HepG2 (cell line): ENCODE measurements at regions not wholly inside any gene's neighbourhood (a gene's known extent, or its start where the extent isn't known, plus 50 kb on each side); places are given as distances from the start of the nearest gene placed in this dataset.

ENCODE experiments used
- IRF2 ChIP-seq: IDR thresholded peaks from 2 replicates; pipeline ENCODE4 v1.6.1; 2018; ENCODE audit warnings: missing genetic modification reagents, missing compliant biosample characterization
- JUND ChIP-seq: sonication (generic); formaldehyde crosslinking; IDR thresholded peaks from 2 replicates; pipeline ENCODE4 v1.8.0; 2022; ENCODE audit warnings: mild to moderate bottlenecking, missing genetic modification reagents
- KAT7 ChIP-seq: IDR thresholded peaks from 2 replicates; pipeline ENCODE4 v1.6.1; 2018; ENCODE audit warnings: borderline replicate concordance, missing compliant biosample characterization
- MAFF ChIP-seq: IDR thresholded peaks from 2 replicates; pipeline ENCODE4 v1.6.1; 2011; ENCODE audit warnings: low read depth, low read length, improper control_type of control experiment
- MAFK ChIP-seq, 2 experiments: IDR thresholded peaks in 1 of 2; conservative IDR thresholded peaks in 1 of 2; 2 replicates each; pipeline ENCODE4 v1.6.1; 2011; ENCODE audit warnings: improper control_type of control experiment in 2 of 2, low read length in 2 of 2
- MIXL1 ChIP-seq: IDR thresholded peaks from 2 replicates; pipeline ENCODE4 v1.6.1; 2016
- ZNF136 ChIP-seq: sonication (generic); formaldehyde crosslinking; IDR thresholded peaks from 2 replicates; pipeline ENCODE4 v1.8.1; 2022; ENCODE audit warnings: low read depth, mild to moderate bottlenecking, moderate library complexity, missing genetic modification reagents
- ZNF274 ChIP-seq: sonication (generic); formaldehyde crosslinking; IDR thresholded peaks from 2 replicates; pipeline ENCODE4 v1.5.1; 2020; ENCODE audit warnings: mild to moderate bottlenecking, missing genetic modification reagents
- ZNF33B ChIP-seq: sonication (generic); formaldehyde crosslinking; IDR thresholded peaks from 2 replicates; pipeline ENCODE4 v1.5.1; 2020; ENCODE audit warnings: mild to moderate bottlenecking, missing genetic modification reagents
- TF ChIP-seq, protein P1 (sequence below): sonication (generic); formaldehyde crosslinking; IDR thresholded peaks from 2 replicates; pipeline ENCODE4 v1.5.0; 2020; ENCODE audit warnings: mild to moderate bottlenecking, missing genetic modification reagents, borderline replicate concordance
- TF ChIP-seq, protein P2 (sequence below): sonication (generic); formaldehyde crosslinking; conservative IDR thresholded peaks from 2 replicates; pipeline ENCODE4 v1.4.0; 2020; ENCODE audit warnings: missing genetic modification reagents
- TF ChIP-seq, protein P3 (sequence below): sonication (generic); formaldehyde crosslinking; IDR thresholded peaks from 2 replicates; pipeline ENCODE4 v1.5.0; 2020; ENCODE audit warnings: mild to moderate bottlenecking, missing genetic modification reagents, moderate library complexity
- TF ChIP-seq, protein P4 (sequence below), 2 experiments: IDR thresholded peaks; 2 replicates each; pipeline ENCODE4 v1.6.1; 2011 to 2012; ENCODE audit warnings: low read length in 2 of 2, borderline replicate concordance in 1 of 2, low read depth in 1 of 2, mild to moderate bottlenecking in 1 of 2, moderate library complexity in 1 of 2
- TF ChIP-seq, protein P5 (sequence below): sonication (generic); formaldehyde crosslinking; IDR thresholded peaks from 2 replicates; pipeline ENCODE4 v1.5.0; 2020; ENCODE audit warnings: mild to moderate bottlenecking, missing genetic modification reagents, borderline replicate concordance

DNA sequence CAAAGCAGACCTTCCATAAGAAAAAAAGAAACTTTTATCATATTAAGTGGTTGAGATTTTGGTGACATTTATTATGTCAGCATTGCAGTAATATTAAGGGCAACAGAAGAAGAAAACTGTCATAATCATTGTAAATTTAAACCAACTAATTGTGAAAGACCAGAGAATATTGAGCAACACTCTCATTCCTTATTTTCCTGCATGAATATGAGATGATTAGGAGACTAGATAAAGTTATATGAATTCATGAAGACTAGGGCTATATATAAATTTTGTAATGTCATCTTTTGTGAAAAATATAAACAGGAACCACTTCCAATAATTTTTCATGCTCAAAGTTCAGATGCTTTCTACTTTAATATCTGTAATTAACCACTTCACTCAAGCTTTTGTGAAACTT is 974.5 kb upstream of the CDH10 start:
- TF ChIP-seq MAFF (no peak), IRF2 (no peak), ZNF274 (CRISPR knock-in tag) (no peak), KAT7 (no peak), ZNF33B (CRISPR knock-in tag) (no peak), MIXL1 (CRISPR knock-in tag) (no peak), MAFK (conservative IDR thresholded peaks at IDR 0.05 in 1 of 2, IDR thresholded peaks at IDR 0.05 in 1 of 2; ENCODE audit: low read length in 2 of 2) (no peak), ZNF136 (no peak), JUND (no peak)
- TF ChIP-seq, protein P1, sequence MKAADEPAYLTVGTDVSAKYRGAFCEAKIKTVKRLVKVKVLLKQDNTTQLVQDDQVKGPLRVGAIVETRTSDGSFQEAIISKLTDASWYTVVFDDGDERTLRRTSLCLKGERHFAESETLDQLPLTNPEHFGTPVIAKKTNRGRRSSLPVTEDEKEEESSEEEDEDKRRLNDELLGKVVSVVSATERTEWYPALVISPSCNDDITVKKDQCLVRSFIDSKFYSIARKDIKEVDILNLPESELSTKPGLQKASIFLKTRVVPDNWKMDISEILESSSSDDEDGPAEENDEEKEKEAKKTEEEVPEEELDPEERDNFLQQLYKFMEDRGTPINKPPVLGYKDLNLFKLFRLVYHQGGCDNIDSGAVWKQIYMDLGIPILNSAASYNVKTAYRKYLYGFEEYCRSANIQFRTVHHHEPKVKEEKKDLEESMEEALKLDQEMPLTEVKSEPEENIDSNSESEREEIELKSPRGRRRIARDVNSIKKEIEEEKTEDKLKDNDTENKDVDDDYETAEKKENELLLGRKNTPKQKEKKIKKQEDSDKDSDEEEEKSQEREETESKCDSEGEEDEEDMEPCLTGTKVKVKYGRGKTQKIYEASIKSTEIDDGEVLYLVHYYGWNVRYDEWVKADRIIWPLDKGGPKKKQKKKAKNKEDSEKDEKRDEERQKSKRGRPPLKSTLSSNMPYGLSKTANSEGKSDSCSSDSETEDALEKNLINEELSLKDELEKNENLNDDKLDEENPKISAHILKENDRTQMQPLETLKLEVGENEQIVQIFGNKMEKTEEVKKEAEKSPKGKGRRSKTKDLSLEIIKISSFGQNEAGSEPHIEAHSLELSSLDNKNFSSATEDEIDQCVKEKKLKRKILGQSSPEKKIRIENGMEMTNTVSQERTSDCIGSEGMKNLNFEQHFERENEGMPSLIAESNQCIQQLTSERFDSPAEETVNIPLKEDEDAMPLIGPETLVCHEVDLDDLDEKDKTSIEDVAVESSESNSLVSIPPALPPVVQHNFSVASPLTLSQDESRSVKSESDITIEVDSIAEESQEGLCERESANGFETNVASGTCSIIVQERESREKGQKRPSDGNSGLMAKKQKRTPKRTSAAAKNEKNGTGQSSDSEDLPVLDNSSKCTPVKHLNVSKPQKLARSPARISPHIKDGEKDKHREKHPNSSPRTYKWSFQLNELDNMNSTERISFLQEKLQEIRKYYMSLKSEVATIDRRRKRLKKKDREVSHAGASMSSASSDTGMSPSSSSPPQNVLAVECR (CRISPR knock-in tag) = no peak
- TF ChIP-seq, protein P2, sequence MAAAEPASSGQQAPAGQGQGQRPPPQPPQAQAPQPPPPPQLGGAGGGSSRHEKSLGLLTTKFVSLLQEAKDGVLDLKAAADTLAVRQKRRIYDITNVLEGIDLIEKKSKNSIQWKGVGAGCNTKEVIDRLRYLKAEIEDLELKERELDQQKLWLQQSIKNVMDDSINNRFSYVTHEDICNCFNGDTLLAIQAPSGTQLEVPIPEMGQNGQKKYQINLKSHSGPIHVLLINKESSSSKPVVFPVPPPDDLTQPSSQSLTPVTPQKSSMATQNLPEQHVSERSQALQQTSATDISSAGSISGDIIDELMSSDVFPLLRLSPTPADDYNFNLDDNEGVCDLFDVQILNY (CRISPR knock-in tag) = no peak
- TF ChIP-seq, protein P3, sequence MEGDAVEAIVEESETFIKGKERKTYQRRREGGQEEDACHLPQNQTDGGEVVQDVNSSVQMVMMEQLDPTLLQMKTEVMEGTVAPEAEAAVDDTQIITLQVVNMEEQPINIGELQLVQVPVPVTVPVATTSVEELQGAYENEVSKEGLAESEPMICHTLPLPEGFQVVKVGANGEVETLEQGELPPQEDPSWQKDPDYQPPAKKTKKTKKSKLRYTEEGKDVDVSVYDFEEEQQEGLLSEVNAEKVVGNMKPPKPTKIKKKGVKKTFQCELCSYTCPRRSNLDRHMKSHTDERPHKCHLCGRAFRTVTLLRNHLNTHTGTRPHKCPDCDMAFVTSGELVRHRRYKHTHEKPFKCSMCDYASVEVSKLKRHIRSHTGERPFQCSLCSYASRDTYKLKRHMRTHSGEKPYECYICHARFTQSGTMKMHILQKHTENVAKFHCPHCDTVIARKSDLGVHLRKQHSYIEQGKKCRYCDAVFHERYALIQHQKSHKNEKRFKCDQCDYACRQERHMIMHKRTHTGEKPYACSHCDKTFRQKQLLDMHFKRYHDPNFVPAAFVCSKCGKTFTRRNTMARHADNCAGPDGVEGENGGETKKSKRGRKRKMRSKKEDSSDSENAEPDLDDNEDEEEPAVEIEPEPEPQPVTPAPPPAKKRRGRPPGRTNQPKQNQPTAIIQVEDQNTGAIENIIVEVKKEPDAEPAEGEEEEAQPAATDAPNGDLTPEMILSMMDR = no peak
- TF ChIP-seq, protein P4, sequence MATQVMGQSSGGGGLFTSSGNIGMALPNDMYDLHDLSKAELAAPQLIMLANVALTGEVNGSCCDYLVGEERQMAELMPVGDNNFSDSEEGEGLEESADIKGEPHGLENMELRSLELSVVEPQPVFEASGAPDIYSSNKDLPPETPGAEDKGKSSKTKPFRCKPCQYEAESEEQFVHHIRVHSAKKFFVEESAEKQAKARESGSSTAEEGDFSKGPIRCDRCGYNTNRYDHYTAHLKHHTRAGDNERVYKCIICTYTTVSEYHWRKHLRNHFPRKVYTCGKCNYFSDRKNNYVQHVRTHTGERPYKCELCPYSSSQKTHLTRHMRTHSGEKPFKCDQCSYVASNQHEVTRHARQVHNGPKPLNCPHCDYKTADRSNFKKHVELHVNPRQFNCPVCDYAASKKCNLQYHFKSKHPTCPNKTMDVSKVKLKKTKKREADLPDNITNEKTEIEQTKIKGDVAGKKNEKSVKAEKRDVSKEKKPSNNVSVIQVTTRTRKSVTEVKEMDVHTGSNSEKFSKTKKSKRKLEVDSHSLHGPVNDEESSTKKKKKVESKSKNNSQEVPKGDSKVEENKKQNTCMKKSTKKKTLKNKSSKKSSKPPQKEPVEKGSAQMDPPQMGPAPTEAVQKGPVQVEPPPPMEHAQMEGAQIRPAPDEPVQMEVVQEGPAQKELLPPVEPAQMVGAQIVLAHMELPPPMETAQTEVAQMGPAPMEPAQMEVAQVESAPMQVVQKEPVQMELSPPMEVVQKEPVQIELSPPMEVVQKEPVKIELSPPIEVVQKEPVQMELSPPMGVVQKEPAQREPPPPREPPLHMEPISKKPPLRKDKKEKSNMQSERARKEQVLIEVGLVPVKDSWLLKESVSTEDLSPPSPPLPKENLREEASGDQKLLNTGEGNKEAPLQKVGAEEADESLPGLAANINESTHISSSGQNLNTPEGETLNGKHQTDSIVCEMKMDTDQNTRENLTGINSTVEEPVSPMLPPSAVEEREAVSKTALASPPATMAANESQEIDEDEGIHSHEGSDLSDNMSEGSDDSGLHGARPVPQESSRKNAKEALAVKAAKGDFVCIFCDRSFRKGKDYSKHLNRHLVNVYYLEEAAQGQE (IDR thresholded peaks at IDR 0.05; ENCODE audit: borderline replicate concordance in 1 of 2, low read depth in 1 of 2, low read length in 2 of 2) = no peak
- TF ChIP-seq, protein P5, sequence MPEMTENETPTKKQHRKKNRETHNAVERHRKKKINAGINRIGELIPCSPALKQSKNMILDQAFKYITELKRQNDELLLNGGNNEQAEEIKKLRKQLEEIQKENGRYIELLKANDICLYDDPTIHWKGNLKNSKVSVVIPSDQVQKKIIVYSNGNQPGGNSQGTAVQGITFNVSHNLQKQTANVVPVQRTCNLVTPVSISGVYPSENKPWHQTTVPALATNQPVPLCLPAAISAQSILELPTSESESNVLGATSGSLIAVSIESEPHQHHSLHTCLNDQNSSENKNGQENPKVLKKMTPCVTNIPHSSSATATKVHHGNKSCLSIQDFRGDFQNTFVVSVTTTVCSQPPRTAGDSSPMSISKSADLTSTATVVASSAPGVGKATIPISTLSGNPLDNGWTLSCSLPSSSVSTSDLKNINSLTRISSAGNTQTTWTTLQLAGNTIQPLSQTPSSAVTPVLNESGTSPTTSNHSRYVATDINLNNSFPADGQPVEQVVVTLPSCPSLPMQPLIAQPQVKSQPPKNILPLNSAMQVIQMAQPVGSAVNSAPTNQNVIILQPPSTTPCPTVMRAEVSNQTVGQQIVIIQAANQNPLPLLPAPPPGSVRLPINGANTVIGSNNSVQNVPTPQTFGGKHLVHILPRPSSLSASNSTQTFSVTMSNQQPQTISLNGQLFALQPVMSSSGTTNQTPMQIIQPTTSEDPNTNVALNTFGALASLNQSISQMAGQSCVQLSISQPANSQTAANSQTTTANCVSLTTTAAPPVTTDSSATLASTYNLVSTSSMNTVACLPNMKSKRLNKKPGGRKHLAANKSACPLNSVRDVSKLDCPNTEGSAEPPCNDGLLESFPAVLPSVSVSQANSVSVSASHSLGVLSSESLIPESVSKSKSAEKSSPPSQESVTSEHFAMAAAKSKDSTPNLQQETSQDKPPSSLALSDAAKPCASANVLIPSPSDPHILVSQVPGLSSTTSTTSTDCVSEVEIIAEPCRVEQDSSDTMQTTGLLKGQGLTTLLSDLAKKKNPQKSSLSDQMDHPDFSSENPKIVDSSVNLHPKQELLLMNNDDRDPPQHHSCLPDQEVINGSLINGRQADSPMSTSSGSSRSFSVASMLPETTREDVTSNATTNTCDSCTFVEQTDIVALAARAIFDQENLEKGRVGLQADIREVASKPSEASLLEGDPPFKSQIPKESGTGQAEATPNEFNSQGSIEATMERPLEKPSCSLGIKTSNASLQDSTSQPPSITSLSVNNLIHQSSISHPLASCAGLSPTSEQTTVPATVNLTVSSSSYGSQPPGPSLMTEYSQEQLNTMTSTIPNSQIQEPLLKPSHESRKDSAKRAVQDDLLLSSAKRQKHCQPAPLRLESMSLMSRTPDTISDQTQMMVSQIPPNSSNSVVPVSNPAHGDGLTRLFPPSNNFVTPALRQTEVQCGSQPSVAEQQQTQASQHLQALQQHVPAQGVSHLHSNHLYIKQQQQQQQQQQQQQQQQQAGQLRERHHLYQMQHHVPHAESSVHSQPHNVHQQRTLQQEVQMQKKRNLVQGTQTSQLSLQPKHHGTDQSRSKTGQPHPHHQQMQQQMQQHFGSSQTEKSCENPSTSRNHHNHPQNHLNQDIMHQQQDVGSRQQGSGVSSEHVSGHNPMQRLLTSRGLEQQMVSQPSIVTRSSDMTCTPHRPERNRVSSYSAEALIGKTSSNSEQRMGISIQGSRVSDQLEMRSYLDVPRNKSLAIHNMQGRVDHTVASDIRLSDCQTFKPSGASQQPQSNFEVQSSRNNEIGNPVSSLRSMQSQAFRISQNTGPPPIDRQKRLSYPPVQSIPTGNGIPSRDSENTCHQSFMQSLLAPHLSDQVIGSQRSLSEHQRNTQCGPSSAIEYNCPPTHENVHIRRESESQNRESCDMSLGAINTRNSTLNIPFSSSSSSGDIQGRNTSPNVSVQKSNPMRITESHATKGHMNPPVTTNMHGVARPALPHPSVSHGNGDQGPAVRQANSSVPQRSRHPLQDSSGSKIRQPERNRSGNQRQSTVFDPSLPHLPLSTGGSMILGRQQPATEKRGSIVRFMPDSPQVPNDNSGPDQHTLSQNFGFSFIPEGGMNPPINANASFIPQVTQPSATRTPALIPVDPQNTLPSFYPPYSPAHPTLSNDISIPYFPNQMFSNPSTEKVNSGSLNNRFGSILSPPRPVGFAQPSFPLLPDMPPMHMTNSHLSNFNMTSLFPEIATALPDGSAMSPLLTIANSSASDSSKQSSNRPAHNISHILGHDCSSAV = no peak
